HUES64 (cell line): ENCODE measurements at regions not wholly inside any gene's neighbourhood (a gene's known extent, or its start where the extent isn't known, plus 50 kb on each side); places are given as distances from the start of the nearest gene placed in this dataset.
"Not testable (repeated sequence)": the region's sequence is repeated elsewhere in the genome, so short reads cannot be mapped to it uniquely, and the experiment has no call there.

Experiments
- H3K27ac ChIP-seq: 2 replicates; pipeline ENCODE4 v1.7.0; 2013; ENCODE audit warnings: low read depth, low read length, inconsistent platforms
- H3K27me3 ChIP-seq: 2 replicates; pipeline ENCODE4 v1.6.1; 2013; ENCODE audit warnings: mild to moderate bottlenecking, low read length; ENCODE audit not compliant: insufficient read depth
- H3K36me3 ChIP-seq: 2 replicates; pipeline ENCODE4 v1.6.1; 2013; ENCODE audit warnings: mild to moderate bottlenecking, low read length; ENCODE audit not compliant: insufficient read depth
- H3K4me1 ChIP-seq: 2 replicates; pipeline ENCODE4 v1.6.1; 2013; ENCODE audit warnings: mild to moderate bottlenecking, low read length, moderate library complexity; ENCODE audit not compliant: insufficient read depth
- H3K4me3 ChIP-seq: 2 replicates; pipeline ENCODE4 v1.5.1; 2013; ENCODE audit warnings: mild to moderate bottlenecking, low read length, moderate library complexity
- H3K9ac ChIP-seq: 2 replicates; pipeline ENCODE4 v1.6.1; 2013; ENCODE audit warnings: mild to moderate bottlenecking, low read depth, low read length
- H3K9me3 ChIP-seq: 2 replicates; pipeline ENCODE4 v1.6.1; 2013; ENCODE audit warnings: low read depth, low read length; ENCODE audit not compliant: insufficient read depth
- WGBS: fragments of 150-250, 120-280 bp; methylation state at CpG from one replicate; pipeline ENCODE4 v1.1.7; 2013; ENCODE audit warnings: missing lambda C conversion rate; 5-methylcytosine and 5-hydroxymethylcytosine counted together

DNA sequence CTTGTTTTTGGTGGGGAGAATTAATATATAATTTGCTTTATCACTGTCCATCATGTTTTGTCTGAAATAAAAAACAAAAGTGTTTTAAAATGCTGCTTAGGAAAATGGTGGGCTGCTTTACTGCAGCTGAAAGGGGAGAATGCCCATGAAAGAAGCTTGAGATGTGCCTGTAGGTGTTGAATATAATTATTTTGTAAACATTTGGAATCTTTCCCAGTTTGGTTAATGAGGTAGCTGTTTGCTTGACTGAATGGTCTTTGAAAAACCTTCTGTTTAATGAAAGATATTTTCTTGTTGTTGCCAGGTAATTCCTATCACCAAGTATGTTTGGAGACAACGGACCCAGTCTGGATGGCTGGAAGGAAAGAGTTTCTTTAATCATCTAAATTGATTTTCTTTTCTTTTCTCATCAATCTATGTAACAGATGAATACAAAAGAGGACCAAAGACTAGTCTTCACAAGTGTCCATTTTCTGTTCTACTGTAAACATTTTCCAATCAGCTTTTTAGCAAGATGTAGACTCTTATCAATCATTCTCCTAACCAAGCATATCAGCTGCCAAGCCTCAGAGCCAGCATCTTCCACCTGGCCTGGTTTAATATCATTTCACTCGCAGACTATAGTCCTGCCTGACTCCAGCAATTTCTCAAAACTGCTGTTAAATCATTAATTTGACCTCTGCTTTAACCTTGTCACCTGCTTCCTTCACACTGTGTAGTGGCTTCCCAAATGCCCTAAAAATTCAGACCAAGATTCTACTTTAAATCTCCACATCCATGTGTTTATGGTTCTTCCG lies 441.2 kb upstream of the CHD1 start:
- Histone ChIP-seq H3K27ac (no peak overlapping the region), H3K36me3 (no peaks in the 10 kb centered on the region), H3K4me3 (no peak overlapping the region), H3K9ac (no peak overlapping the region), H3K4me1 (no peaks in the 10 kb centered on the region), H3K9me3 (no peaks in the 10 kb centered on the region), H3K27me3 (no peaks in the 10 kb centered on the region)
- 93% methylated on average over 2 of the region's 3 CpGs for WGBS

DNA sequence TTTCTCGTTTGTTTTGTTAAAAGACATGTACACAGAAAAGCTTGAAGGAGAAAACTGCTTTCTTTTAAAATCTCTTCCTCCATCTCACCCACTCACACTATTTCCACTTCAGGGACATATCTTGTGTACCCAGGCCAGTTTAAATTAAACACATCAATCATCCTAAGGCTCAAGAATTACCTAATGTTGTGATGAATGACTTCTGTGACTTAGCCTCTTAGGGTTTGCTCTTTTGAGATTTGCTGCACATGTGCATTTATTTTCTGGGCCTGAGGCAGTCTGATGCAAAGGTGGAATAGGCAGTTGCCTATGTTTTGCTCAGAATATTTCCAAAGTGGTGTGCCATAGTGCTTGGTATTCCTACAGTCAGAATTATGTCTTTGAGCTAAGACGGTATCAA lies 439.9 kb upstream of the CHD1 start:
- Histone ChIP-seq H3K9ac (no peak overlapping the region), H3K9me3 (no peaks in the 10 kb centered on the region), H3K4me3 (no peak overlapping the region), H3K27ac (no peak overlapping the region), H3K27me3 (no peaks in the 10 kb centered on the region), H3K4me1 (0 out of 2 replicates have a peak, but pooled peaks cover 2% of the 10 kb centered on the region), H3K36me3 (no peaks in the 10 kb centered on the region)
- 92% methylated on average over 1 of the region's 2 CpGs for WGBS

DNA sequence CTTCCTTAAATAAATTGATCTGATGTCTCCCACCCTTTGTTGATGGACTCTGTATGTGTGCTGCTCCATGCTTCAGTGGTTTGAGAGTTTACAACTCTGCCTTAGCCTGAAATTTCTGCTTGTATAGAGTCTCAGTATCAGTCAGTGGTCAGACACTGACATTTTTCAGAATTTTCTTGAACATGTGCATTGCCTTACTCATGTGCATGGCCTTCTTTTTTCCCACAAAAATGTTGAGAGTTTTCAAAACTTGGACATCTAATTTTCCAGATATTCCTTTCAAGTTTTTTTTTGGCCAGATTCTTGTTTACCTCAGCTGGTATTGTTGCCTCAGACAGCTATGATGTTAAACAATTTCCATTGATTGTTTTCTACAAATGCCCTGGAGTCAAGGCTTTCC lies 427.1 kb upstream of the CHD1 start:
- Histone ChIP-seq H3K4me1 (no peaks in the 10 kb centered on the region), H3K27ac (no peak overlapping the region), H3K9ac (no peak overlapping the region), H3K4me3 (no peak overlapping the region), H3K9me3 (peaks cover 22% of the 10 kb centered on the region), H3K27me3 (no peaks in the 10 kb centered on the region), H3K36me3 (no peaks in the 10 kb centered on the region)

DNA sequence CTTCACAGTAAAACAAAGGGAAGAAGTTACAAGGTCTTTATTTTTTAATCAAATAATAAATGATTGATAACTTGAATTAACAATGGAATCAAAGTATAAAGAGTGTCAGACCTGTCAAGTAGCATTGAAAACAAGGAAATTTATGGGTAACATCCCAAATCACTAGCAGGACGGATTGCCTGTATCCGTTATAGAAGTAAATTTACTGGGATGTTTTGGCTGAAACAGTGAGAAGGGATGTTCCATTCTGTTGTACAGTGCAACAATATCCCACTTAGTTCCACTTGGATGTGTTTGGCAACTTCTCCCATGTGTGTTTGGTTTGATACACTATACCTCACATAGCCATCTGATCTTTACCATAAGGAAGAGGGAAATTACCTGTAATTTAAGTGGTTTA lies 421.0 kb upstream of the CHD1 start:
- H3K27ac ChIP-seq, result no peak overlapping the region
- peaks cover 23% of the 10 kb centered on the region for H3K9me3 ChIP-seq
- no peak overlapping the region for H3K9ac ChIP-seq
- WGBS, result 97% methylated on average over 2 of the region's 2 CpGs
- H3K4me3 ChIP-seq, result no peak overlapping the region
- H3K4me1 ChIP-seq, result no peaks in the 10 kb centered on the region
- H3K36me3 ChIP-seq, result no peaks in the 10 kb centered on the region
- H3K27me3 ChIP-seq, result no peaks in the 10 kb centered on the region

DNA sequence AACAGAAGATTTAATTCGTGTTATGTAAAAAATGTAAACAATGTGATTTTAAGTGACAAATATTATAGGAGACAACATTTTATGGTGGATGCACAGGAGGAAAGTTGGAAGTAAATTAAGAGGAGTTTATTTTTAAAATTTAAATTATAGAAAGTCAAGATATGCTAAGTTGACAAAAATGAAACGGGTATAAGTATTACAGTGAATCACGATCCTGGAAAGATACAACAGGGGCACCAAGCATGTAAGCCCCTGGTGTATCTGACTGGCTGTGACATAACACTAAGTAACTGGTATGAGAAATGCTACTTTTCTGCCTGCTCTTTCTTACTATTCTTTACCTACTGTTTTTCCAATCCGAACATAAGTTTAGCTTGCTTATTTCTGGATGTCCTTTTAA lies 419.8 kb upstream of the CHD1 start:
- Histone ChIP-seq H3K27ac (no peak overlapping the region), H3K4me1 (no peaks in the 10 kb centered on the region), H3K27me3 (no peaks in the 10 kb centered on the region), H3K9ac (no peak overlapping the region), H3K36me3 (no peaks in the 10 kb centered on the region), H3K9me3 (peaks cover 23% of the 10 kb centered on the region), H3K4me3 (no peak overlapping the region)
- WGBS, result 92% methylated on average over 4 of the region's 4 CpGs

DNA sequence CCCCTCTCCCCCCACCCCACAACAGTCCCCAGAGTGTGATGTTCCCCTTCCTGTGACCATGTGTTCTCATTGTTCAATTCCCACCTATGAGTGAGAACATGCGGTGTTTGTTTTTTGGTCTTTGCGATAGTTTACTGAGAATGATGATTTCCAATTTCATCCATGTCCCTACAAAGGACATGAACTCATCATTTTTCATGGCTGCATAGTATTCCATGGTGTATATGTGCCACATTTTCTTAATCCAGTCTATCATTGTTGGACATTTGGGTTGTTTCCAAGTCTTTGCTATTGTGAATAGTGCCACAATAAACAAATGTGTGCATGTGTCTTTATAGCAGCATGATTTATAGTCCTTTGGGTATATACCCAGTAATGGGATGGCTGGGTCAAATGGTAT lies 411.0 kb upstream of the CHD1 start:
- WGBS, result no CpG with 5 or more reads among the region's 2 CpGs
- H3K4me1 ChIP-seq, H3K4me3 ChIP-seq, H3K27me3 ChIP-seq, H3K36me3 ChIP-seq, H3K9me3 ChIP-seq, H3K27ac ChIP-seq, H3K9ac ChIP-seq: not testable (repeated sequence)

DNA sequence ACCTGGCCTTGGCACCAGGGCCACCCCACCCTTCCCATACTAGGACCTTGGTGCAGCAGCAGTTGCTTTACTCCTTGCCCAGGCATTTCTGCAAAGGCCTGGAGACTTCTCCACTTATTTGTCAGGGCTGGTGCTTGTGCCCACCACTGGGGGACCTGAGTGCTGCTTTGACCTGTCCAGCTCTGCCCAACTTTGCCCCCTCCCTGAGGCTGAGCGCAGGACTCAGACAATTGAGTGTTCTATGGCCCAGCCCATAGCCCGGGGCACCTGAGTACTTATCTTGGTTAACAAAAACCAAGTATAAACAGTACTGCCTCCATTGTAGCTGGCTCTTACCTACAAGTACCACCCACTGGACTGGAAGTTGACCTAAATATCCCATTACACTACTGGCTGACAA lies 406.1 kb upstream of the CHD1 start:
- Histone ChIP-seq H3K4me3 (no peak overlapping the region), H3K27me3 (no peaks in the 10 kb centered on the region), H3K27ac (no peak overlapping the region), H3K9me3 (peaks cover 6% of the 10 kb centered on the region; the same call in 1 of the 2 replicates), H3K4me1 (no peaks in the 10 kb centered on the region), H3K9ac (no peak overlapping the region), H3K36me3 (no peaks in the 10 kb centered on the region)
- WGBS, result 89% methylated on average over 2 of the region's 2 CpGs

DNA sequence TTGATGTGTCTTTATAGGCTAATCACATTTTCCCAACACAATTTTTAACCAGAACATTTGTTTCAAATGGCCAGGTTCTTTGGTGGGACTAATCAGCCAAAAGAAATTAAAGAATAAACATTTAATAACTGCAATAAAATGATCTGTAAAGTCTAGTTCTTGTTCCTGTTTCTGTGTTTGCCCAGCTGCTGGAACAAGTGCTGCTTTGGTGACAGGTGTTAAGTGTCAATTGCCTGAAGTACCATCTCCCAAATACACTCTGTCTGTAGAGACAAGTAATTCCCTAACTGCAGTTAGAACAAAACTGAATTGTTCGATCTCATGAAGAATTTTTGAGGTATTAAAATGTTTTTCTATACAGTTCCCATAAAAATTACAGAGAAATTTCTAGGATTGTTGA lies 402.3 kb upstream of the CHD1 start:
- H3K36me3 ChIP-seq, result no peaks in the 10 kb centered on the region
- H3K4me1 ChIP-seq, result no peaks in the 10 kb centered on the region
- no peaks in the 10 kb centered on the region for H3K27me3 ChIP-seq
- H3K9ac ChIP-seq, result no peak overlapping the region
- no peak overlapping the region for H3K4me3 ChIP-seq
- no peaks in the 10 kb centered on the region for H3K9me3 ChIP-seq
- WGBS, result no CpG with 5 or more reads among the region's 1 CpG
- H3K27ac ChIP-seq, result no peak overlapping the region

DNA sequence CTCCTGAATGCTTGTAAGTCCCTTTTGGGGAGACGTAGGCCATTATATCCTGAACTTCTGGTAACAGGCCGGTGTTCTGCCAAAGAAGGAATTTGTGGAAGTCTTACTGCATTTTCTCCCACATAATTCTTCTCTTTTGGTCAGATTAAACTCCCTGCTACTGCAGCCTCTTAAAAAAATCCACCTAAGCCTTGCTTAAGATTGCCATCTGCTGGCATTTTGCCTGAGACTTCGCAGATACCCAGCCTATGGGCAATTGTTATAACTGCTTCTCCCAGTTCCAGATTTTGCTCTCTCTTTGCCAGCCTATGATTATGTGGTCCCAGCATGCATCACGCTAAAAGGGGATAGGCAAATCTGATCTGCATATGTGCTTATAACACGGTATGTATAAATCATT lies 391.6 kb upstream of the CHD1 start:
- Histone ChIP-seq H3K9me3 (no peaks in the 10 kb centered on the region), H3K27ac (no peak overlapping the region), H3K9ac (no peak overlapping the region), H3K4me1 (no peaks in the 10 kb centered on the region), H3K4me3 (no peak overlapping the region), H3K27me3 (no peaks in the 10 kb centered on the region), H3K36me3 (no peaks in the 10 kb centered on the region)
- 69% methylated on average over 4 of the region's 5 CpGs for WGBS

DNA sequence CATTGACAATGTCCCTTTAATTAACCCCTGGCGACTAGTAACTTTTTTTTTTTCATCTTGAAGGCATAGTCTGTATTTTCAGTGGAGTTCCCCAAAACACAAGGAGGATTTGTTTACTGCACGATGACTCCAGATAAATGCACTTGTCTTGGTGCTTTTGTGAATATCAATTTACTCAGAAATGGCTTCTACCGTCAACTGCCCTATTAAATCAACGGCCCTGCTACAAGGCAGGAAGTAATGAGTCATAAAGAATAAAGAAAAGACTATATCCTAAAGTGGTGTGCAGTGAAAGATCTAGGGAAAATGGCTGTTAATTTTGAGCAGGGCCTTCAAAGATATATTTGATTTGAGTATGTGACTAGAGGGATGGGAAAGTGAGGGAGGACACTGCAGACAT lies 388.3 kb upstream of the CHD1 start:
- Histone ChIP-seq H3K9ac (no peak overlapping the region), H3K4me3 (no peak overlapping the region), H3K9me3 (no peaks in the 10 kb centered on the region), H3K36me3 (no peaks in the 10 kb centered on the region), H3K4me1 (no peaks in the 10 kb centered on the region), H3K27me3 (no peaks in the 10 kb centered on the region), H3K27ac (no peak overlapping the region)
- 98% methylated on average over 4 of the region's 4 CpGs for WGBS

DNA sequence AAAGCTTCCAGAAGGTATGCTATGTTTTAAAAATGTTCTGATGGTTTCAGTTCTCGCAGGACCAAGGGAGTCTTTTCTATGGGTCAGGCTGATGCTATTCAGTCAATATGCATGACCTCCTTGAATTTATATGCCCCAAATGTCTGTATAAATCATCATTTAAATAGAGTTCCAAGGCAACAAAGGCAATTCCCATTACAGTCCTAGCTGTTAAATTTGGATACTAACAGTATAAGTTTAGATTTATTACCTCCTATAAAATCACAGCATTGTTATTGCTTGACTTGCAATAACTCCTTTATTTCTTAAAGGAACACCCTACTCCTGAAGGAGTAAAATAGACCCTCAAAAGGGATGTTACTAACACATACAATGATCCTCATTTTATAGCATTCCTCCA lies 387.7 kb upstream of the CHD1 start:
- Histone ChIP-seq H3K27me3 (no peaks in the 10 kb centered on the region), H3K27ac (no peak overlapping the region), H3K9me3 (no peaks in the 10 kb centered on the region), H3K9ac (no peak overlapping the region), H3K4me3 (no peak overlapping the region), H3K4me1 (no peaks in the 10 kb centered on the region), H3K36me3 (no peaks in the 10 kb centered on the region)
- WGBS, result 92% methylated on average over 1 of the region's 1 CpG
